Spleen (tissue), 11 donors: ENCODE measurements at regions not wholly inside any gene's neighbourhood (a gene's known extent, or its start where the extent isn't known, plus 50 kb on each side); places are given as distances from the start of the nearest gene placed in this dataset.

Experiments
- DNase-seq: peaks from one replicate; pipeline ENCODE4 v3.0.0-alpha.2; 2020
- H3K27ac ChIP-seq, 8 donors: fragments of 200-600 bp; sonication (generic) in 7 of 8; 1 replicate in 4 of 8; 2 replicates in 4 of 8; pipeline versions ENCODE4 v1.5.0 to v1.8.0; 2016 to 2021; ENCODE audit warnings: inconsistent platforms in 4 of 8, mild to moderate bottlenecking in 4 of 8, moderate library complexity in 1 of 8
- H3K27me3 ChIP-seq, 7 donors: fragments of 200-600 bp; sonication (generic) in 6 of 7; replicated peaks in 1 of 7; 1 replicate in 4 of 7; 2 replicates in 3 of 7; pipeline versions ENCODE4 v1.5.0 to v1.8.0; 2016 to 2021; ENCODE audit warnings: inconsistent platforms in 3 of 7, mild to moderate bottlenecking in 1 of 7
- H3K36me3 ChIP-seq, 6 donors: fragments of 200-600 bp; sonication (generic) in 5 of 6; 1 replicate in 4 of 6; 2 replicates in 2 of 6; pipeline versions ENCODE4 v1.5.0 to v1.8.0; 2016 to 2021; ENCODE audit warnings: inconsistent platforms in 2 of 6
- H3K4me1 ChIP-seq, 6 donors: fragments of 200-600 bp; sonication (generic) in 5 of 6; 1 replicate in 3 of 6; 2 replicates in 3 of 6; pipeline versions ENCODE4 v1.5.0 to v1.8.0; 2016 to 2021; ENCODE audit warnings: inconsistent platforms in 3 of 6
- H3K4me3 ChIP-seq, 8 donors: fragments of 200-600 bp; sonication (generic) in 7 of 8; 1 replicate in 4 of 8; 2 replicates in 4 of 8; pipeline versions ENCODE4 v1.5.0 to v1.8.0; 2016 to 2021; ENCODE audit warnings: inconsistent platforms in 4 of 8, mild to moderate bottlenecking in 4 of 8, moderate library complexity in 2 of 8
- H3K9me3 ChIP-seq, 8 donors: fragments of 200-600 bp; sonication (generic) in 7 of 8; 1 replicate in 4 of 8; 2 replicates in 4 of 8; pipeline versions ENCODE4 v1.5.0 to v1.8.0; 2016 to 2021; ENCODE audit warnings: inconsistent platforms in 4 of 8
- POLR2A ChIP-seq, 3 donors: fragments of 450-650 bp; IDR thresholded peaks; one replicate each; pipeline ENCODE4 v1.5.1; 2017; ENCODE audit warnings: antibody characterized with exemption in 3 of 3, mild to moderate bottlenecking in 1 of 3
- POLR2AphosphoS5 ChIP-seq, 3 donors: sonication (generic); formaldehyde crosslinking; IDR thresholded peaks; one replicate each; pipeline ENCODE4 v1.5.1; 2017; ENCODE audit warnings: antibody characterized with exemption in 3 of 3
- WGBS, 5 donors: extraction: QIAGEN DNeasy Blood & Tissue Kit in 3 of 5; methylation state at CpG; one replicate each; pipeline versions ENCODE4 v1.1.5 to v1.1.7; 2013 to 2018; 5-methylcytosine and 5-hydroxymethylcytosine counted together
- intact Hi-C: fragments of 100-400 bp; cut with DNase I; formaldehyde crosslinking; loops from one replicate; pipeline ENCODE4 v1.15.0; 2023; ENCODE audit warnings: low total_unique reads
- TF ChIP-seq, protein P1 (sequence below), 11 experiments: fragments of 200-600 bp in 7 of 11; fragments of 450-650 bp in 4 of 11; sonication (generic) in 4 of 11; IDR thresholded peaks in 8 of 11; conservative IDR thresholded peaks in 3 of 11; 1 replicate in 7 of 11; 2 replicates in 4 of 11; pipeline versions ENCODE4 v1.4.0 to v1.8.0; 2016 to 2021; ENCODE audit warnings: antibody characterized with exemption in 11 of 11, inconsistent platforms in 4 of 11, mild to moderate bottlenecking in 1 of 11
- donor health status: healthy with polysubstance abuse.
- donor health status: DM: no; HTN: no; CAD: no; lungs with moderate emphysema.
- donor health status: DM: no; HTN: no; CAD: no.
- donor health status: Bipolar disorder and iron deficiency.
- donor health status: healthy.
- donor health status: DM: no; HTN: no; CAD: no.
- donor health status: DM: yes; HTN: yes; CAD: no.

DNA sequence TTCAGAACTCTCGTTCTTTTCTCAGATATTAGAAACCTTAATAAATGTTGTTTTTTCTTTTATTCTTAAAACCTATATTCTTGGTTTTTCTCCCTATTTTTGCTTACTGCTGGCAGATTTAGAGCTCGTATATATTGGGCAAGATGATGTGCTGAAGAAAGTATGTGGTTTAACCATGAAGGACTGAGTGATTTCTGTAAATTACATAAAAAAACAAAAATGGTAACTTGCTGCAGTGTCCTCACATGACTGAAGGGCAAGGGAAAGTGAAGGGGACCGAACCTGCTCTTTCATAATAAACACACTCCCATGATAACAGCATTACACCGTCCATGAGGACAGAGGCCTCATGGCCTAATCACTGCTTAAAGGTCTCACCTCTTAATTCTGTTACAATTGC is 393.8 kb upstream of the ZNF608 start:
- no peaks in the 10 kb centered on the region for H3K9me3 ChIP-seq
- WGBS, 5 donors: 88 to 93% (median 90%) methylated on average over 4 of the region's 4 CpGs
- intact Hi-C loops: no loop called here
- TF ChIP-seq POLR2A (IDR thresholded peaks at IDR 0.05) (no peak), POLR2AphosphoS5 (IDR thresholded peaks at IDR 0.05) (no peak)
- TF ChIP-seq, protein P1, sequence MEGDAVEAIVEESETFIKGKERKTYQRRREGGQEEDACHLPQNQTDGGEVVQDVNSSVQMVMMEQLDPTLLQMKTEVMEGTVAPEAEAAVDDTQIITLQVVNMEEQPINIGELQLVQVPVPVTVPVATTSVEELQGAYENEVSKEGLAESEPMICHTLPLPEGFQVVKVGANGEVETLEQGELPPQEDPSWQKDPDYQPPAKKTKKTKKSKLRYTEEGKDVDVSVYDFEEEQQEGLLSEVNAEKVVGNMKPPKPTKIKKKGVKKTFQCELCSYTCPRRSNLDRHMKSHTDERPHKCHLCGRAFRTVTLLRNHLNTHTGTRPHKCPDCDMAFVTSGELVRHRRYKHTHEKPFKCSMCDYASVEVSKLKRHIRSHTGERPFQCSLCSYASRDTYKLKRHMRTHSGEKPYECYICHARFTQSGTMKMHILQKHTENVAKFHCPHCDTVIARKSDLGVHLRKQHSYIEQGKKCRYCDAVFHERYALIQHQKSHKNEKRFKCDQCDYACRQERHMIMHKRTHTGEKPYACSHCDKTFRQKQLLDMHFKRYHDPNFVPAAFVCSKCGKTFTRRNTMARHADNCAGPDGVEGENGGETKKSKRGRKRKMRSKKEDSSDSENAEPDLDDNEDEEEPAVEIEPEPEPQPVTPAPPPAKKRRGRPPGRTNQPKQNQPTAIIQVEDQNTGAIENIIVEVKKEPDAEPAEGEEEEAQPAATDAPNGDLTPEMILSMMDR (IDR thresholded peaks at IDR 0.05 in 8 of 11, conservative IDR thresholded peaks at IDR 0.05 in 3 of 11): no peak
- DNase-seq: no peak
- H3K27ac ChIP-seq: no peak overlapping the region
- H3K4me1 ChIP-seq: no peaks in the 10 kb centered on the region
- no peaks in the 10 kb centered on the region for H3K36me3 ChIP-seq
- H3K27me3 ChIP-seq: no peaks in the 10 kb centered on the region
- no peak overlapping the region for H3K4me3 ChIP-seq

DNA sequence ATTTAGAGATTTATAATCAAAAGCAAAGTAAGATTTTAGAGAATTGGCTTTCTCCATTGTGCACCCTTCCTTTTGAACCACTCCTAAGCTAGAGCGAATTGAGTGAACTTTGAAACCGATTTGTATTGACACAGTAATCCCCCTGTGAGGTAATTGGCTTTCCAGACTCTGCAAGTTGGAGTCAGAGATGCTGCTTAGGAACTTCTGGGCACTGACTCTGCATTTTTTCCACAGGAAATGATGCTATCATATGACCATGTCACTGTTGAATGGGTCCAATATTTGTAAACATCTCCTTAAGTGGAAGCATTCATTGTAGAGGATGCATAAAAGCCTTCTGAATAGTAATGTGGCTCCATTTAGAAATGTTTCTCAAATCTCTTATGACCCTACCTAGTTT is 394.4 kb upstream of the ZNF608 start:
- intact Hi-C loops: no loop called here
- no peak for DNase-seq
- Histone ChIP-seq H3K27ac (no peak overlapping the region), H3K9me3 (no peaks in the 10 kb centered on the region), H3K27me3 (no peaks in the 10 kb centered on the region), H3K36me3 (no peaks in the 10 kb centered on the region), H3K4me1 (no peaks in the 10 kb centered on the region), H3K4me3 (no peak overlapping the region)
- WGBS, 5 donors: 74 to 95% (median 85%) methylated on average over 2 of the region's 2 CpGs
- TF ChIP-seq POLR2A (IDR thresholded peaks at IDR 0.05) (no peak), POLR2AphosphoS5 (IDR thresholded peaks at IDR 0.05) (no peak)
- TF ChIP-seq, protein P1 (IDR thresholded peaks at IDR 0.05 in 8 of 11, conservative IDR thresholded peaks at IDR 0.05 in 3 of 11): no peak

DNA sequence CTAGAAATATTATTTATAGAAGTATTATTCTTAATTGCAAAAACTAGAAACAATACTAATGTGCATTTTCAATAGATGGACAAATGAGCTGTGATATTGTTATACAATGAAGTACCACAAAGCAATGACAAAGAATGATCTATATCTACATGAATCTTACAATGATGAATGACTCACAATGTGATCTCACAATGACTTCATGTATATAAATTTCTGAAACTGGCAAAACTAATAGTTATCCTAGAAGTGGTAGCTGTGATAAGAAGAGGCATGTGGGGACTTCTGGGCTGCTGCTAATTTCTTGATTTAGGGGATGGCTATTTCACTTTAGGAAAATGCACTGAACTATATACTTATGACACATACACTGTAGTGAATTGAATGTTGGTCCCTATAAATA is 396.0 kb upstream of the ZNF608 start:
- H3K4me3 ChIP-seq: no peak overlapping the region
- no peaks in the 10 kb centered on the region for H3K27me3 ChIP-seq
- intact Hi-C loops: no loop called here
- H3K36me3 ChIP-seq: no peaks in the 10 kb centered on the region
- TF ChIP-seq POLR2AphosphoS5 (IDR thresholded peaks at IDR 0.05) (no peak), POLR2A (IDR thresholded peaks at IDR 0.05) (no peak)
- TF ChIP-seq, protein P1 (IDR thresholded peaks at IDR 0.05 in 8 of 11, conservative IDR thresholded peaks at IDR 0.05 in 3 of 11): no peak
- H3K9me3 ChIP-seq: no peaks in the 10 kb centered on the region
- DNase-seq: no peak
- H3K4me1 ChIP-seq: no peaks in the 10 kb centered on the region
- H3K27ac ChIP-seq: no peak overlapping the region

- H3K9me3 ChIP-seq: no peaks in the 10 kb centered on the region
- no peaks in the 10 kb centered on the region for H3K36me3 ChIP-seq
- no peaks in the 10 kb centered on the region for H3K27me3 ChIP-seq
- H3K27ac ChIP-seq: no peak overlapping the region
- no peaks in the 10 kb centered on the region for H3K4me1 ChIP-seq
- intact Hi-C loops: no loop called here
- TF ChIP-seq, protein P1 (IDR thresholded peaks at IDR 0.05 in 8 of 11, conservative IDR thresholded peaks at IDR 0.05 in 3 of 11): no peak
- no peak for TF ChIP-seq POLR2A (IDR thresholded peaks at IDR 0.05)
- no peak for TF ChIP-seq POLR2AphosphoS5 (IDR thresholded peaks at IDR 0.05)
- no peak for DNase-seq
- WGBS, 5 donors: 85 to 96% (median 89%) methylated on average over 2 of the region's 2 CpGs
- H3K4me3 ChIP-seq: no peak overlapping the region
Measured at GRCh38 chr5:125143011-125143410, 396.6 kb upstream of the ZNF608 start.
